ENCODE measurements at regions not wholly inside any gene's neighbourhood (a gene's known extent, or its start where the extent isn't known, plus 50 kb on each side); places are given as distances from the start of the nearest gene placed in this dataset.

GRCh38 chr12:114975640-114976310, 291.8 kb upstream of the TBX3 start:
- H3K4me3 ChIP-seq (ENCODE audit: low read depth, low read length): no peak overlapping the region

GRCh38 chr12:114974826-114975639, 291.1 kb upstream of the TBX3 start:
- H3K4me3 ChIP-seq (ENCODE audit: low read depth, low read length): no peak overlapping the region

- H3K4me3 ChIP-seq (ENCODE audit: low read depth, low read length): no peak overlapping the region
Measured at GRCh38 chr12:114974333-114974732, 290.4 kb upstream of the TBX3 start.

GRCh38 chr12:114968727-114969126, 284.8 kb upstream of the TBX3 start:
- no peak overlapping the region for H3K4me3 ChIP-seq (ENCODE audit: low read depth, low read length)

GRCh38 chr12:114967151-114967550, 283.2 kb upstream of the TBX3 start:
- no peak overlapping the region for H3K4me3 ChIP-seq (ENCODE audit: low read depth, low read length)

- no peak overlapping the region for H3K4me3 ChIP-seq (ENCODE audit: low read depth, low read length)
Measured at GRCh38 chr12:114964841-114965240, 280.9 kb upstream of the TBX3 start.

- H3K4me3 ChIP-seq (ENCODE audit: low read depth, low read length): no peak overlapping the region
Measured at GRCh38 chr12:114963846-114964245, 279.9 kb upstream of the TBX3 start.

- no peak overlapping the region for H3K4me3 ChIP-seq (ENCODE audit: low read depth, low read length)
Measured at GRCh38 chr12:114961491-114961890, 277.5 kb upstream of the TBX3 start.

GRCh38 chr12:114958538-114958937, 274.6 kb upstream of the TBX3 start:
- H3K4me3 ChIP-seq (ENCODE audit: low read depth, low read length): no peak overlapping the region

- no peak overlapping the region for H3K4me3 ChIP-seq (ENCODE audit: low read depth, low read length)
Measured at GRCh38 chr12:114957225-114957624, 273.2 kb upstream of the TBX3 start.

GRCh38 chr12:114955414-114956014, 271.5 kb upstream of the TBX3 start:
- H3K4me3 ChIP-seq (ENCODE audit: low read depth, low read length): no peak overlapping the region

GRCh38 chr12:114954511-114955055, 270.6 kb upstream of the TBX3 start:
- no peak overlapping the region for H3K4me3 ChIP-seq (ENCODE audit: low read depth, low read length)

GRCh38 chr12:114952573-114953271, 268.7 kb upstream of the TBX3 start:
- no peak overlapping the region for H3K4me3 ChIP-seq (ENCODE audit: low read depth, low read length)

- no peak overlapping the region for H3K4me3 ChIP-seq (ENCODE audit: low read depth, low read length)
Measured at GRCh38 chr12:114949058-114949820, 265.3 kb upstream of the TBX3 start.

GRCh38 chr12:114945351-114945750, 261.4 kb upstream of the TBX3 start:
- H3K4me3 ChIP-seq (ENCODE audit: low read depth, low read length): no peak overlapping the region

- no peak overlapping the region for H3K4me3 ChIP-seq (ENCODE audit: low read depth, low read length)
Measured at GRCh38 chr12:114944736-114945135, 260.8 kb upstream of the TBX3 start.

GRCh38 chr12:114943601-114944000, 259.6 kb upstream of the TBX3 start:
- H3K4me3 ChIP-seq (ENCODE audit: low read depth, low read length): no peak overlapping the region

- no peak overlapping the region for H3K4me3 ChIP-seq (ENCODE audit: low read depth, low read length)
Measured at GRCh38 chr12:114938487-114939210, 254.7 kb upstream of the TBX3 start.

- no peak overlapping the region for H3K4me3 ChIP-seq (ENCODE audit: low read depth, low read length)
Measured at GRCh38 chr12:114936148-114937079, 252.4 kb upstream of the TBX3 start.
